Naive thymus-derived CD4-positive, alpha-beta T cell (primary cell): ENCODE measurements at regions not wholly inside any gene's neighbourhood (a gene's known extent, or its start where the extent isn't known, plus 50 kb on each side); places are given as distances from the start of the nearest gene placed in this dataset.

ENCODE experiments used
- ATAC-seq: fragments of 150-1000 bp; cut with Tn5 transposase; 2 replicates; pipeline ENCODE4 v1.10.0; 2021; ENCODE audit warnings: mild to moderate bottlenecking, moderate library complexity
- CTCF ChIA-PET: fragments of 350-600 bp; sonication (Branson Sonifier 250); formaldehyde crosslinking; loops from one replicate; lab custom pipeline; 2021; ENCODE audit warnings: antibody characterized with exemption; lab: Charles Lee
- POLR2A ChIA-PET: fragments of 350-600 bp; sonication (Branson Sonifier 250); formaldehyde crosslinking; loops from one replicate; lab custom pipeline; 2021; ENCODE audit warnings: antibody characterized with exemption, inconsistent platforms; lab: Charles Lee
- DNase-seq, 9 donors: peaks; one replicate each; pipeline versions ENCODE4 v3.0.0 to v3.0.0-alpha.2; 2020 to 2022; ENCODE audit warnings: mixed read lengths in 1 of 9
- H3K27ac ChIP-seq: one replicate; pipeline ENCODE4 v1.7.0; 2013; ENCODE audit warnings: mild to moderate bottlenecking, low read depth, low read length, moderate library complexity
- H3K27me3 ChIP-seq, 2 donors: one replicate each; pipeline ENCODE4 v1.7.0; 2013; ENCODE audit warnings: low read length in 2 of 2, mild to moderate bottlenecking in 2 of 2, moderate library complexity in 2 of 2; ENCODE audit not compliant: control insufficient read depth in 2 of 2, insufficient read depth in 2 of 2
- H3K36me3 ChIP-seq, 3 experiments: 1 replicate in 2 of 3; 2 replicates in 1 of 3; pipeline ENCODE4 v1.7.0; 2013; ENCODE audit warnings: low read length in 3 of 3, mild to moderate bottlenecking in 3 of 3, moderate library complexity in 1 of 3; ENCODE audit not compliant: insufficient read depth in 3 of 3, control insufficient read depth in 2 of 3
- H3K4me1 ChIP-seq, 2 donors: one replicate each; pipeline ENCODE4 v1.7.0; 2013; ENCODE audit warnings: low read length in 2 of 2, mild to moderate bottlenecking in 2 of 2, moderate library complexity in 1 of 2; ENCODE audit not compliant: control insufficient read depth in 2 of 2, insufficient read depth in 2 of 2
- H3K4me3 ChIP-seq: 2 replicates; pipeline ENCODE4 v1.7.0; 2013; ENCODE audit warnings: mild to moderate bottlenecking, low read length
- H3K9me3 ChIP-seq, 3 experiments: 1 replicate in 2 of 3; 2 replicates in 1 of 3; pipeline ENCODE4 v1.7.0; 2013; ENCODE audit warnings: low read length in 3 of 3; ENCODE audit not compliant: control insufficient read depth in 2 of 3
- H3K27ac Mint-ChIP-seq, 9 donors: one replicate each; pipeline ENCODE4 v1.8.0; 2020 to 2022; ENCODE audit warnings: mixed read lengths in 9 of 9, mild to moderate bottlenecking in 8 of 9, moderate library complexity in 5 of 9, inconsistent platforms in 2 of 9
- H3K27me3 Mint-ChIP-seq, 5 donors: one replicate each; pipeline ENCODE4 v1.8.0; 2021 to 2022; ENCODE audit warnings: mixed read lengths in 5 of 5, mild to moderate bottlenecking in 1 of 5
- H3K36me3 Mint-ChIP-seq, 5 donors: one replicate each; pipeline ENCODE4 v1.8.0; 2020 to 2022; ENCODE audit warnings: mixed read lengths in 5 of 5, mild to moderate bottlenecking in 3 of 5, inconsistent platforms in 1 of 5
- H3K4me1 Mint-ChIP-seq, 7 donors: one replicate each; pipeline ENCODE4 v1.8.0; 2020 to 2022; ENCODE audit warnings: mixed read lengths in 7 of 7, mild to moderate bottlenecking in 3 of 7, inconsistent platforms in 1 of 7
- H3K4me3 Mint-ChIP-seq, 10 donors: one replicate each; pipeline ENCODE4 v1.8.0; 2020 to 2022; ENCODE audit warnings: mild to moderate bottlenecking in 10 of 10, mixed read lengths in 10 of 10, moderate library complexity in 6 of 10, inconsistent platforms in 2 of 10
- H3K9me3 Mint-ChIP-seq, 11 donors: one replicate each; pipeline ENCODE4 v1.8.0; 2020 to 2022; ENCODE audit warnings: mixed read lengths in 11 of 11, mild to moderate bottlenecking in 4 of 11, inconsistent platforms in 1 of 11, moderate library complexity in 1 of 11
- intact Hi-C, 2 donors: fragments of 100-400 bp; cut with micrococcal nuclease; formaldehyde crosslinking; loops; one replicate each; pipeline ENCODE4 v1.15.1; 2023

GRCh38 chr16:25596194-25596593, 95.6 kb upstream of the HS3ST4 start:
- peaks cover 0 to 10% (median 3%) of the 10 kb centered on the region in 5 donors for H3K27me3 Mint-ChIP-seq
- POLR2A ChIA-PET = no interaction called here

GRCh38 chr16:25593260-25593659, 98.5 kb upstream of the HS3ST4 start:
- H3K9me3 Mint-ChIP-seq = peaks cover 0 to 5% (median 0%) of the 10 kb centered on the region in 11 donors

More at GRCh38 chr16:25596194-25596593, 95.6 kb upstream of the HS3ST4 start:
- no peaks in the 10 kb centered on the region for H3K27me3 ChIP-seq
- CTCF ChIA-PET = no interaction called here
- no peak for ATAC-seq
- no peak overlapping the region for H3K27ac ChIP-seq
- intact Hi-C loops = no loop called here
- Mint-ChIP-seq H3K27ac (no peak overlapping the region), H3K4me1 (peaks cover 0 to 2% (median 0%) of the 10 kb centered on the region in 7 donors), H3K9me3 (peaks cover 0 to 15% (median 2%) of the 10 kb centered on the region in 11 donors), H3K4me3 (no peak overlapping the region), H3K36me3 (no peaks in the 10 kb centered on the region)
- DNase-seq = no peak
- no peaks in the 10 kb centered on the region for H3K4me1 ChIP-seq
- H3K36me3 ChIP-seq = no peaks in the 10 kb centered on the region
- H3K4me3 ChIP-seq = no peak overlapping the region
- no peaks in the 10 kb centered on the region for H3K9me3 ChIP-seq

GRCh38 chr16:25587783-25588182, 104.0 kb upstream of the HS3ST4 start:
- H3K27ac ChIP-seq = no peak overlapping the region
- Mint-ChIP-seq H3K4me1 (peaks cover 0 to 2% (median 0%) of the 10 kb centered on the region in 7 donors), H3K27ac (no peak overlapping the region), H3K27me3 (peaks cover 0 to 33% (median 18%) of the 10 kb centered on the region in 5 donors), H3K9me3 (peaks cover 0 to 5% (median 0%) of the 10 kb centered on the region in 11 donors), H3K4me3 (no peak overlapping the region), H3K36me3 (no peaks in the 10 kb centered on the region)
- H3K36me3 ChIP-seq = no peaks in the 10 kb centered on the region
- no peaks in the 10 kb centered on the region for H3K27me3 ChIP-seq
- H3K4me3 ChIP-seq = no peak overlapping the region
- POLR2A ChIA-PET = no interaction called here
- CTCF ChIA-PET = no interaction called here
- DNase-seq = no peak
- no peak for ATAC-seq
- no peaks in the 10 kb centered on the region for H3K9me3 ChIP-seq
- H3K4me1 ChIP-seq = no peaks in the 10 kb centered on the region
- intact Hi-C loops = no loop called here

More at GRCh38 chr16:25593260-25593659, 98.5 kb upstream of the HS3ST4 start:
- DNase-seq = no peak
- H3K27me3 ChIP-seq = no peaks in the 10 kb centered on the region
- no peak overlapping the region for H3K27ac Mint-ChIP-seq
- peaks cover 0 to 21% (median 15%) of the 10 kb centered on the region in 5 donors for H3K27me3 Mint-ChIP-seq
- ChIA-PET CTCF (interaction anchor here (0.5 kb wide), 1 partner anchor 1254 kb away, joined by 5 read pairs; no protein-coding TSS in a partner anchor), POLR2A (no interaction called here)
- H3K9me3 ChIP-seq = no peaks in the 10 kb centered on the region
- no peaks in the 10 kb centered on the region for H3K36me3 ChIP-seq
- no peaks in the 10 kb centered on the region for H3K36me3 Mint-ChIP-seq
- H3K4me1 ChIP-seq = no peaks in the 10 kb centered on the region
- ATAC-seq = no peak
- H3K4me1 Mint-ChIP-seq = peaks cover 0 to 2% (median 0%) of the 10 kb centered on the region in 7 donors
- intact Hi-C loops = no loop called here
- no peak overlapping the region for H3K27ac ChIP-seq
- H3K4me3 Mint-ChIP-seq = no peak overlapping the region
- H3K4me3 ChIP-seq = no peak overlapping the region

- H3K27me3 ChIP-seq = no peaks in the 10 kb centered on the region
- H3K27me3 Mint-ChIP-seq = peaks cover 0 to 33% (median 16%) of the 10 kb centered on the region in 5 donors
- H3K36me3 ChIP-seq = no peaks in the 10 kb centered on the region
- no peak overlapping the region for H3K4me3 Mint-ChIP-seq
- H3K4me3 ChIP-seq = no peak overlapping the region
- intact Hi-C loops = no loop called here
- ChIA-PET CTCF (no interaction called here), POLR2A (no interaction called here)
- H3K4me1 Mint-ChIP-seq = peaks cover 0 to 2% (median 0%) of the 10 kb centered on the region in 7 donors
- no peaks in the 10 kb centered on the region for H3K36me3 Mint-ChIP-seq
- DNase-seq = no peak
- no peak for ATAC-seq
- no peak overlapping the region for H3K27ac Mint-ChIP-seq
- peaks cover 0 to 5% (median 0%) of the 10 kb centered on the region in 11 donors for H3K9me3 Mint-ChIP-seq
- H3K9me3 ChIP-seq = no peaks in the 10 kb centered on the region
- no peaks in the 10 kb centered on the region for H3K4me1 ChIP-seq
- H3K27ac ChIP-seq = no peak overlapping the region
Observed at GRCh38 chr16:25586826-25587225, 104.9 kb upstream of the HS3ST4 start.

GRCh38 chr16:25585526-25585925, 106.2 kb upstream of the HS3ST4 start:
- no peak overlapping the region for H3K27ac ChIP-seq
- H3K4me1 Mint-ChIP-seq = peaks cover 0 to 2% (median 0%) of the 10 kb centered on the region in 7 donors
- H3K4me3 Mint-ChIP-seq = no peak overlapping the region
- no peaks in the 10 kb centered on the region for H3K4me1 ChIP-seq
- peaks cover 0 to 32% (median 9%) of the 10 kb centered on the region in 5 donors for H3K27me3 Mint-ChIP-seq
- no peaks in the 10 kb centered on the region for H3K27me3 ChIP-seq
- ChIA-PET CTCF (no interaction called here), POLR2A (no interaction called here)
- no peaks in the 10 kb centered on the region for H3K9me3 ChIP-seq
- H3K36me3 ChIP-seq = no peaks in the 10 kb centered on the region
- H3K4me3 ChIP-seq = no peak overlapping the region
- H3K36me3 Mint-ChIP-seq = no peaks in the 10 kb centered on the region
- ATAC-seq = no peak
- peaks cover 0 to 5% (median 0%) of the 10 kb centered on the region in 11 donors for H3K9me3 Mint-ChIP-seq
- H3K27ac Mint-ChIP-seq = no peak overlapping the region
- intact Hi-C loops = no loop called here
- DNase-seq = no peak

GRCh38 chr16:25580041-25580440, 111.7 kb upstream of the HS3ST4 start:
- ChIA-PET POLR2A (no interaction called here), CTCF (no interaction called here)
- H3K4me3 Mint-ChIP-seq = no peak overlapping the region
- H3K27ac ChIP-seq = no peak overlapping the region
- no peaks in the 10 kb centered on the region for H3K36me3 Mint-ChIP-seq
- intact Hi-C loops = no loop called here
- H3K36me3 ChIP-seq = no peaks in the 10 kb centered on the region
- H3K27me3 ChIP-seq = no peaks in the 10 kb centered on the region
- peaks cover 0 to 27% (median 3%) of the 10 kb centered on the region in 5 donors for H3K27me3 Mint-ChIP-seq
- ATAC-seq (no peak), DNase-seq (no peak)
- H3K4me1 ChIP-seq = no peaks in the 10 kb centered on the region
- H3K27ac Mint-ChIP-seq = no peak overlapping the region
- H3K4me1 Mint-ChIP-seq = peaks cover 0 to 3% (median 0%) of the 10 kb centered on the region in 7 donors
- H3K9me3 Mint-ChIP-seq = peaks cover 0 to 5% (median 0%) of the 10 kb centered on the region in 11 donors
- H3K9me3 ChIP-seq = no peaks in the 10 kb centered on the region
- no peak overlapping the region for H3K4me3 ChIP-seq

GRCh38 chr16:25575363-25575762, 116.4 kb upstream of the HS3ST4 start:
- ChIA-PET POLR2A (no interaction called here), CTCF (no interaction called here)
- H3K9me3 ChIP-seq = no peaks in the 10 kb centered on the region
- no peaks in the 10 kb centered on the region for H3K36me3 Mint-ChIP-seq
- H3K27me3 ChIP-seq = no peaks in the 10 kb centered on the region
- no peak overlapping the region for H3K27ac Mint-ChIP-seq
- ATAC-seq (no peak), DNase-seq (no peak)
- H3K4me1 Mint-ChIP-seq = peaks cover 0 to 3% (median 0%) of the 10 kb centered on the region in 7 donors
- no peak overlapping the region for H3K4me3 ChIP-seq
- intact Hi-C loops = no loop called here
- H3K36me3 ChIP-seq = no peaks in the 10 kb centered on the region
- no peaks in the 10 kb centered on the region for H3K4me1 ChIP-seq
- no peak overlapping the region for H3K4me3 Mint-ChIP-seq
- peaks cover 0 to 4% (median 0%) of the 10 kb centered on the region in 11 donors for H3K9me3 Mint-ChIP-seq
- no peak overlapping the region for H3K27ac ChIP-seq
- H3K27me3 Mint-ChIP-seq = peaks cover 0 to 16% (median 10%) of the 10 kb centered on the region in 5 donors
